Astrocyte (in vitro differentiated cells and primary cell): ENCODE measurements at regions not wholly inside any gene's neighbourhood (a gene's known extent, or its start where the extent isn't known, plus 50 kb on each side); places are given as distances from the start of the nearest gene placed in this dataset.
"Not testable (repeated sequence)": the region's sequence is repeated elsewhere in the genome, so short reads cannot be mapped to it uniquely, and the experiment has no call there.

ENCODE experiments used
- DNase-seq: peaks from one replicate; pipeline ENCODE4 v3.0.0-alpha.2; 2010; ENCODE audit warnings: low read depth
- FAIRE-seq: peaks from 2 replicates; lab custom pipeline; 2011; peaks lifted over from hg19 to GRCh38; lab: Jason Lieb, UNC
- H2AFZ ChIP-seq: 2 replicates; pipeline ENCODE4 v1.6.0; 2012; ENCODE audit warnings: low read depth, low read length, inconsistent platforms
- H3K27ac ChIP-seq: 2 replicates; pipeline ENCODE4 v1.5.1; 2011; ENCODE audit warnings: low read depth, low read length, inconsistent platforms
- H3K27me3 ChIP-seq: 2 replicates; pipeline ENCODE4 v1.6.0; 2011; ENCODE audit warnings: low read length, inconsistent platforms; ENCODE audit not compliant: insufficient read depth
- H3K36me3 ChIP-seq: 2 replicates; pipeline ENCODE4 v1.5.1; 2011; ENCODE audit warnings: low read length, inconsistent platforms; ENCODE audit not compliant: insufficient read depth
- H3K4me1 ChIP-seq: 2 replicates; pipeline ENCODE4 v1.5.1; 2011; ENCODE audit warnings: low read length, inconsistent platforms; ENCODE audit not compliant: insufficient read depth
- H3K4me2 ChIP-seq: 2 replicates; pipeline ENCODE4 v1.6.0; 2012; ENCODE audit warnings: low read length, inconsistent platforms
- H3K4me3 ChIP-seq: 2 replicates; pipeline ENCODE4 v1.5.1; 2011; ENCODE audit warnings: low read depth, mild to moderate bottlenecking, low read length, inconsistent platforms; ENCODE audit not compliant: insufficient read depth
- H3K79me2 ChIP-seq: 2 replicates; pipeline ENCODE4 v1.6.0; 2012; ENCODE audit warnings: mild to moderate bottlenecking, low read length, inconsistent platforms; ENCODE audit not compliant: insufficient read depth
- H3K9ac ChIP-seq: 2 replicates; pipeline ENCODE4 v1.6.0; 2012; ENCODE audit warnings: mild to moderate bottlenecking, low read length, inconsistent platforms
- H3K9me3 ChIP-seq: 2 replicates; pipeline ENCODE4 v1.5.1; 2012; ENCODE audit warnings: low read depth, mild to moderate bottlenecking, low read length, inconsistent platforms; ENCODE audit not compliant: insufficient read depth
- H4K20me1 ChIP-seq: 2 replicates; pipeline ENCODE4 v1.6.0; 2012; ENCODE audit warnings: low read length, inconsistent platforms; ENCODE audit not compliant: insufficient read depth
- H3K27ac Mint-ChIP-seq: one replicate; pipeline ENCODE4 v1.8.0; 2021; ENCODE audit warnings: mild to moderate bottlenecking, mixed read lengths; ENCODE audit not compliant: unreplicated experiment
- H3K27me3 Mint-ChIP-seq: one replicate; pipeline ENCODE4 v1.8.0; 2021; ENCODE audit warnings: low read depth, mixed read lengths; ENCODE audit not compliant: unreplicated experiment
- H3K36me3 Mint-ChIP-seq: one replicate; pipeline ENCODE4 v1.8.0; 2021; ENCODE audit warnings: low read depth, mixed read lengths; ENCODE audit not compliant: unreplicated experiment
- H3K4me1 Mint-ChIP-seq: one replicate; pipeline ENCODE4 v1.8.0; 2021; ENCODE audit warnings: low read depth, mixed read lengths; ENCODE audit not compliant: unreplicated experiment
- H3K4me3 Mint-ChIP-seq: one replicate; pipeline ENCODE4 v1.8.0; 2021; ENCODE audit warnings: mild to moderate bottlenecking, moderate library complexity, mixed read lengths; ENCODE audit not compliant: unreplicated experiment
- H3K9me3 Mint-ChIP-seq: one replicate; pipeline ENCODE4 v1.8.0; 2021; ENCODE audit warnings: mild to moderate bottlenecking, mixed read lengths; ENCODE audit not compliant: unreplicated experiment
- EZH2 ChIP-seq: IDR thresholded peaks from 2 replicates; pipeline ENCODE4 v1.6.1; 2012; ENCODE audit warnings: mild to moderate bottlenecking, low read length, inconsistent platforms; ENCODE audit not compliant: insufficient read depth
- TF ChIP-seq, protein P1 (sequence below): IDR thresholded peaks from 2 replicates; pipeline ENCODE4 v1.5.1; 2011; ENCODE audit warnings: low read depth, mild to moderate bottlenecking, inconsistent platforms, low read length, moderate library complexity; ENCODE audit not compliant: insufficient read depth

DNA sequence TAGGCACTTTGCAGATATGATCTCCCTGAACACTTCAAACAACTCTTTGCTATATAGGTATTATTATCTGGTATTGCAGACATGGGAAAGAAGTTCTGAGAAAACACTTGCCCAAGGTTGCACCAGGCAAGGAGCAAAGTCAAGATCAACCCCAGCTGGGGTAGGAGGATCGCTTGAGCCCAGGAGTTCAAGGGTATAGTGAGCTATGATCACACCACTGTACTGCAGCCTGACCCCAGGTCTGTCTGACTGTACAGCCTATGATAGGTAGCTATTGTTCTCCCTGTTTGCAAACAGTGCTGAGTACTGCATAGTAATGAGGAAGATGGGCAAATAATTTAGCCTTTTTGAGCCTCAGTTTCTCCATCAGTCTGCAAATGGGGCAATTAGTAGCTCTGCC, 60.5 kb upstream of the GRK3 start:
- H4K20me1 ChIP-seq, DNase-seq, H3K4me3 ChIP-seq, H3K9me3 Mint-ChIP-seq, H3K36me3 ChIP-seq, H3K4me1 Mint-ChIP-seq, H3K27me3 ChIP-seq, H3K27ac ChIP-seq, H3K4me3 Mint-ChIP-seq, H3K27ac Mint-ChIP-seq, H3K36me3 Mint-ChIP-seq, H3K4me1 ChIP-seq, H3K4me2 ChIP-seq, H3K9me3 ChIP-seq, H3K27me3 Mint-ChIP-seq, H3K9ac ChIP-seq, H2AFZ ChIP-seq, FAIRE-seq, H3K79me2 ChIP-seq: not testable (repeated sequence)

DNA sequence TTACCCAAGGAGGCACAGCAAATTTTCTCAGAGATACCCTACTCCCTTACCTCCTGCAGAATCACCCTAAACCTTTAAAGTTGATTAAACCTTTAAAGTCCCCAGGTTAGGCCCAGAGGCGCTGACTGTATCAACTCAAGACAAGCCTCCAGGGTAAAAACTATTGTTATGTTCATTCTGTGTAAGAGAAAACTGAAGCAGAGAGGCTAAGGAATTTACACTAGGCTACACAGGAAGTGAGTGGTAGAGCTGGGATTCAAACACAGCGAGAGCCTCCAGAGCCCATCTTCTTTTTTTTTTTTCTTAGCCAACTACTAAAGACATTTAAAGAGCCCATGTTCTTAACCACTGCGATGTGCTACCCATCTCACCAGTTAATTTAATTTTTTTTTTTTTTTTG, 56.3 kb upstream of the GRK3 start:
- FAIRE-seq: no peak
- TF ChIP-seq, protein P1, sequence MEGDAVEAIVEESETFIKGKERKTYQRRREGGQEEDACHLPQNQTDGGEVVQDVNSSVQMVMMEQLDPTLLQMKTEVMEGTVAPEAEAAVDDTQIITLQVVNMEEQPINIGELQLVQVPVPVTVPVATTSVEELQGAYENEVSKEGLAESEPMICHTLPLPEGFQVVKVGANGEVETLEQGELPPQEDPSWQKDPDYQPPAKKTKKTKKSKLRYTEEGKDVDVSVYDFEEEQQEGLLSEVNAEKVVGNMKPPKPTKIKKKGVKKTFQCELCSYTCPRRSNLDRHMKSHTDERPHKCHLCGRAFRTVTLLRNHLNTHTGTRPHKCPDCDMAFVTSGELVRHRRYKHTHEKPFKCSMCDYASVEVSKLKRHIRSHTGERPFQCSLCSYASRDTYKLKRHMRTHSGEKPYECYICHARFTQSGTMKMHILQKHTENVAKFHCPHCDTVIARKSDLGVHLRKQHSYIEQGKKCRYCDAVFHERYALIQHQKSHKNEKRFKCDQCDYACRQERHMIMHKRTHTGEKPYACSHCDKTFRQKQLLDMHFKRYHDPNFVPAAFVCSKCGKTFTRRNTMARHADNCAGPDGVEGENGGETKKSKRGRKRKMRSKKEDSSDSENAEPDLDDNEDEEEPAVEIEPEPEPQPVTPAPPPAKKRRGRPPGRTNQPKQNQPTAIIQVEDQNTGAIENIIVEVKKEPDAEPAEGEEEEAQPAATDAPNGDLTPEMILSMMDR: no peak
- no peak for TF ChIP-seq EZH2
- H3K9ac ChIP-seq: no peak overlapping the region
- H3K27ac Mint-ChIP-seq: no peak overlapping the region
- H3K36me3 Mint-ChIP-seq: peaks cover 11% of the 10 kb centered on the region
- no peaks in the 10 kb centered on the region for H3K9me3 Mint-ChIP-seq
- no peaks in the 10 kb centered on the region for H3K4me1 Mint-ChIP-seq
- H4K20me1 ChIP-seq: no peaks in the 10 kb centered on the region
- H3K9me3 ChIP-seq: no peaks in the 10 kb centered on the region
- no peaks in the 10 kb centered on the region for H3K27me3 ChIP-seq
- H3K4me3 ChIP-seq: no peak overlapping the region
- H2AFZ ChIP-seq: no peak overlapping the region
- no peaks in the 10 kb centered on the region for H3K36me3 ChIP-seq
- no peak overlapping the region for H3K27ac ChIP-seq
- no peak for DNase-seq
- H3K79me2 ChIP-seq: no peaks in the 10 kb centered on the region
- H3K27me3 Mint-ChIP-seq: no peaks in the 10 kb centered on the region
- H3K4me2 ChIP-seq: no peak overlapping the region
- H3K4me1 ChIP-seq: no peaks in the 10 kb centered on the region
- H3K4me3 Mint-ChIP-seq: no peak overlapping the region

DNA sequence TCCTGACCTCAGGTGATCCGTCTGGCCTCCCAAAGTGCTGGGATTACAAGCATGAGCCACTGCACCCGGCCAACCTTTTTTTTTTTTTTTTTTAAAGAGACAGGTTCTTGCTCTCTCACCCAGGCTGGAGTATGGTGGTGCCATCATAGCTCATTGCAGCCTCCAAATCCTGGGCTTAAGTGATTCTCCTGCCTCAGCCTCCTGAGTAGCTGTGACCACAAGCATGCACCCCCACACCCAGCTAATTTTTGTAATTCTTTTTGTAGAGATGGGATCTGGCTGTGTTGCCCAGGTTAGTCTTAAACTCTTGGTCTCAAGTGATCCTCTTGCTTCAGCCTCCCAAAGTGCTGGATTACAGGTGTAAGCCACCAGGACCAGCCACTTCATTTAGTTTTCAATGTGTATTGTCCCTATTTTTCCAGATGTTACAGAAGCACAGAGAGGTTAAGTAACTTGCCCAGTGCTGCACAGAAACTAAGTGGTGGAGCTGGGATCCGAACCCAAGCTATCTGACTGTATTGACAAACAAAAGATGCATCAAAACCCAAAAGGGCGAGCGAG, 55.6 kb upstream of the GRK3 start:
- Mint-ChIP-seq H3K27me3 (no peaks in the 10 kb centered on the region), H3K27ac (no peak overlapping the region), H3K4me1 (no peaks in the 10 kb centered on the region), H3K9me3 (no peaks in the 10 kb centered on the region), H3K36me3 (peaks cover 11% of the 10 kb centered on the region), H3K4me3 (no peak overlapping the region)
- H3K9me3 ChIP-seq: no peaks in the 10 kb centered on the region
- H4K20me1 ChIP-seq: no peaks in the 10 kb centered on the region
- DNase-seq (no peak), FAIRE-seq (no peak)
- H3K9ac ChIP-seq: no peak overlapping the region
- no peaks in the 10 kb centered on the region for H3K4me1 ChIP-seq
- no peak overlapping the region for H3K4me2 ChIP-seq
- TF ChIP-seq, protein P1: no peak
- no peak for TF ChIP-seq EZH2
- H2AFZ ChIP-seq: no peak overlapping the region
- no peaks in the 10 kb centered on the region for H3K27me3 ChIP-seq
- no peaks in the 10 kb centered on the region for H3K36me3 ChIP-seq
- no peaks in the 10 kb centered on the region for H3K79me2 ChIP-seq
- H3K27ac ChIP-seq: no peak overlapping the region
- no peak overlapping the region for H3K4me3 ChIP-seq
